ENCODE measurements at regions not wholly inside any gene's neighbourhood (a gene's known extent, or its start where the extent isn't known, plus 50 kb on each side); places are given as distances from the start of the nearest gene placed in this dataset.

GRCh38 chr11:70486731-70487130, 88.4 kb downstream of the CTTN start:
- DNase-seq (ENCODE audit: insufficient read length, low spot score): no peak
- no peak for FAIRE-seq

GRCh38 chr11:70487160-70487559, 88.8 kb downstream of the CTTN start:
- DNase-seq (ENCODE audit: insufficient read length, low spot score): no peak
- no peak for FAIRE-seq

GRCh38 chr11:70487756-70488155, 89.4 kb downstream of the CTTN start:
- no peak for DNase-seq (ENCODE audit: insufficient read length, low spot score)
- FAIRE-seq: no peak

- no peak for DNase-seq (ENCODE audit: insufficient read length, low spot score)
- no peak for FAIRE-seq
Measured at GRCh38 chr11:70488171-70488703, 89.9 kb downstream of the CTTN start.

GRCh38 chr11:70489276-70489675, 90.9 kb downstream of the CTTN start:
- FAIRE-seq: no peak

GRCh38 chr11:70490208-70490607, 91.9 kb downstream of the CTTN start:
- FAIRE-seq (no peak), DNase-seq (ENCODE audit: insufficient read length, low spot score) (no peak)

More at GRCh38 chr11:70489276-70489675, 90.9 kb downstream of the CTTN start:
- no peak for DNase-seq (ENCODE audit: insufficient read length, low spot score)

GRCh38 chr11:70490723-70491558, 92.6 kb downstream of the CTTN start:
- no peak for FAIRE-seq
- DNase-seq (ENCODE audit: insufficient read length, low spot score): no peak

GRCh38 chr11:70491696-70492472, 93.6 kb downstream of the CTTN start:
- FAIRE-seq: no peak
- no peak for DNase-seq (ENCODE audit: insufficient read length, low spot score)

- FAIRE-seq (no peak), DNase-seq (ENCODE audit: insufficient read length, low spot score) (no peak)
Measured at GRCh38 chr11:70493089-70493474, 94.8 kb downstream of the CTTN start.

GRCh38 chr11:70493891-70494290, 95.6 kb downstream of the CTTN start:
- FAIRE-seq: no peak
- no peak for DNase-seq (ENCODE audit: insufficient read length, low spot score)

- no peak for FAIRE-seq
- no peak for DNase-seq (ENCODE audit: insufficient read length, low spot score)
Measured at GRCh38 chr11:70494559-70495350, 96.4 kb downstream of the CTTN start.

GRCh38 chr11:70495351-70496310, 97.3 kb downstream of the CTTN start:
- DNase-seq (ENCODE audit: insufficient read length, low spot score): no peak
- peak; percentile 38 for FAIRE-seq

DNA sequence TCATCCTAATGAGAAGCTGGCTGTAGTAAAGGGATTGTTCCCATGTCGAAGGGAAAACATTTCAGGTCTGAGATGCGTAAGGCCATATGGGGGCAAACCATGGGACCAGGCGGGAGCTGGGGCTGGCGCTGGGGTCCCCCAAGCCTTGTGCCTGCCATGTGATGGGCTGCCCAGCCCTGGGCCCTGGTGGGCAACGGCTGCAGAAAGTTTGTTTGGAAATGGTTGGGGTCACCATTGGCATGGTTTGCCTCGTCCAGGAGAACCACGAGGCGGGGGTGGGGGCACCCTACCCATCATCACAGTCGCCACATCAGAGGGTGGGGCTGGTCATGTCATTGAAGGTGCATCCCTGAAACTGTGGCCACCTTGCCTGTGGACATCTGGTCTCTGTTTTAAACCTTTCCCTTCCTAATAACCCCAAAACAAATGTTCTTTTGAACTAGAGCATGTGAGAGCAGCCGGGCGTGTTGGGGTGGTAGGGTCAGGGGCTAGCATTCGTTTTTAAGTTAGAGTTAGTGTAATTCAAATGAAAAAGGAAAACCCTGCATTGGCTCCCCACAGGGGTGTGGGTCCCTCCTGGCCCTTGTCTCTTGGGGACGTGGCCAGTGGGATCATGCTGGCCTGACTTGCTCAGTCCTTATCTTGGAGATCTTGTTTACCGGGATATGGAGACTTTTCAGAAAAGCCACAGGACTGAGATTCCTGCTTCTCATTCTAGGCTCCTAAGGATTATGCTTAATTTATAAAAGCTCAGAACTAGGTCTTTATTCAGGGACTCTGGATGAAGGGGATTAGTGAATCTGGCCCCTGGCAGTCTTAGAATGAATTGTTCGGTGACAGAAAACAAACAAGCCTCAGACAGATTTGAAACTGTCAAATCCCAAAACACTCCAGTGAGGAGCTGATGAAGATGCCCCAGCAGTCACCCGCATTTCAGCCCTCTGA, 98.5 kb downstream of the CTTN start:
- no peak for FAIRE-seq
- no peak for DNase-seq (ENCODE audit: insufficient read length, low spot score)

- FAIRE-seq: no peak
- no peak for DNase-seq (ENCODE audit: insufficient read length, low spot score)
Measured at GRCh38 chr11:70497536-70498075, 99.3 kb downstream of the CTTN start.

GRCh38 chr11:70498171-70498571, 99.8 kb downstream of the CTTN start:
- FAIRE-seq (no peak), DNase-seq (ENCODE audit: insufficient read length, low spot score) (no peak)

GRCh38 chr11:70498976-70499801, 100.9 kb downstream of the CTTN start:
- FAIRE-seq: no peak
- no peak for DNase-seq (ENCODE audit: insufficient read length, low spot score)

- FAIRE-seq (no peak), DNase-seq (ENCODE audit: insufficient read length, low spot score) (no peak)
Measured at GRCh38 chr11:70500076-70500847, 101.9 kb downstream of the CTTN start.
